Spleen (tissue), 7 donors: ENCODE measurements at regions not wholly inside any gene's neighbourhood (a gene's known extent, or its start where the extent isn't known, plus 50 kb on each side); places are given as distances from the start of the nearest gene placed in this dataset.

Experiments used
- CTCF ChIP-seq, 11 experiments: fragments of 200-600 bp in 7 of 11; fragments of 450-650 bp in 4 of 11; sonication (generic) in 4 of 11; IDR thresholded peaks in 8 of 11; conservative IDR thresholded peaks in 3 of 11; 1 replicate in 7 of 11; 2 replicates in 4 of 11; pipeline versions ENCODE4 v1.4.0 to v1.8.0; 2016 to 2021; ENCODE audit warnings: antibody characterized with exemption in 11 of 11, inconsistent platforms in 4 of 11, mild to moderate bottlenecking in 1 of 11
- POLR2A ChIP-seq, 3 donors: fragments of 450-650 bp; IDR thresholded peaks; one replicate each; pipeline ENCODE4 v1.5.1; 2017; ENCODE audit warnings: antibody characterized with exemption in 3 of 3, mild to moderate bottlenecking in 1 of 3
- POLR2AphosphoS5 ChIP-seq, 3 donors: sonication (generic); formaldehyde crosslinking; IDR thresholded peaks; one replicate each; pipeline ENCODE4 v1.5.1; 2017; ENCODE audit warnings: antibody characterized with exemption in 3 of 3
- donor health status: DM: no; HTN: no; CAD: no; lungs with moderate emphysema.
- donor health status: DM: no; HTN: no; CAD: no.
- donor health status: DM: no; HTN: no; CAD: no.

- no peak for TF ChIP-seq CTCF (IDR thresholded peaks at IDR 0.05 in 8 of 11, conservative IDR thresholded peaks at IDR 0.05 in 3 of 11)
- no peak for TF ChIP-seq POLR2AphosphoS5 (IDR thresholded peaks at IDR 0.05)
- no peak for TF ChIP-seq POLR2A (IDR thresholded peaks at IDR 0.05)
Measured at GRCh38 chr18:1311376-1311775, 406.7 kb downstream of the ADCYAP1 start.
